OCI-LY7 (cell line): ENCODE measurements at regions not wholly inside any gene's neighbourhood (a gene's known extent, or its start where the extent isn't known, plus 50 kb on each side); places are given as distances from the start of the nearest gene placed in this dataset.

Experiments used
- BruUV-seq: library from RNA; stranded (reverse); fragments of 400-500 nt; replicated peaks from 2 replicates; lab custom pipeline; 2021; lab: Mats Ljungman, UMichigan
- CTCF ChIA-PET: fragments of 300-600 bp; sonication (Branson Sonifier 250); formaldehyde crosslinking; loops from one replicate; lab custom pipeline; 2022; ENCODE audit warnings: antibody characterized with exemption; ENCODE audit not compliant: unreplicated experiment; lab: Charles Lee
- POLR2A ChIA-PET: fragments of 300-600 bp; sonication (Branson Sonifier 250); formaldehyde crosslinking; loops from one replicate; lab custom pipeline; 2022; ENCODE audit warnings: antibody characterized with exemption; lab: Charles Lee
- DNase-seq: peaks from one replicate; pipeline ENCODE4 v3.0.0-alpha.2; 2015; ENCODE audit warnings: low spot score
- H2AFZ ChIP-seq: fragments of 200-600 bp; sonication (generic), shearing (Covaris generic); 2 replicates; pipeline ENCODE4 v1.6.1; 2014; ENCODE audit warnings: mild to moderate bottlenecking, antibody characterized with exemption, low read length, moderate library complexity
- H3K27ac ChIP-seq: fragments of 200-600 bp; sonication (generic); 2 replicates; pipeline ENCODE4 v1.5.1; 2014; ENCODE audit warnings: mixed run types, low read depth, mild to moderate bottlenecking, moderate library complexity, low read length, inconsistent platforms; ENCODE audit not compliant: poor library complexity, severe bottlenecking
- H3K36me3 ChIP-seq: fragments of 200-600 bp; sonication (generic); 2 replicates; pipeline ENCODE4 v1.6.1; 2014; ENCODE audit warnings: mild to moderate bottlenecking, antibody characterized with exemption, low read length, moderate library complexity, mixed read lengths; ENCODE audit not compliant: insufficient read depth
- H3K4me1 ChIP-seq: fragments of 200-600 bp; sonication (generic); 2 replicates; pipeline ENCODE4 v1.5.1; 2014; ENCODE audit warnings: mild to moderate bottlenecking, low read length; ENCODE audit not compliant: insufficient read depth, poor library complexity, severe bottlenecking
- H3K4me2 ChIP-seq: fragments of 200-600 bp; sonication (generic); 2 replicates; pipeline ENCODE4 v1.6.1; 2014; ENCODE audit warnings: mild to moderate bottlenecking, low read length
- H3K4me3 ChIP-seq: fragments of 200-600 bp; sonication (generic); 2 replicates; pipeline ENCODE4 v1.5.1; 2014; ENCODE audit warnings: mild to moderate bottlenecking, low read depth, low read length; ENCODE audit not compliant: poor library complexity, severe bottlenecking
- H3K79me2 ChIP-seq: fragments of 200-600 bp; sonication (generic); 2 replicates; pipeline ENCODE4 v1.6.1; 2016; ENCODE audit warnings: low read depth, mild to moderate bottlenecking, low read length, moderate library complexity, mixed read lengths; ENCODE audit not compliant: insufficient read depth
- H3K9me2 ChIP-seq: fragments of 200-600 bp; sonication (generic); 2 replicates; pipeline ENCODE4 v1.6.1; 2016; ENCODE audit warnings: mild to moderate bottlenecking, low read length, mixed read lengths; ENCODE audit not compliant: insufficient read depth
- H3K9me3 ChIP-seq: fragments of 200-600 bp; sonication (generic); 2 replicates; pipeline ENCODE4 v1.6.1; 2014; ENCODE audit warnings: mild to moderate bottlenecking, mixed run types, low read length, mixed read lengths
- H4K20me1 ChIP-seq: fragments of 200-600 bp; sonication (generic); 2 replicates; pipeline ENCODE4 v1.6.1; 2014; ENCODE audit warnings: mild to moderate bottlenecking, antibody characterized with exemption, low read length, moderate library complexity, mixed read lengths; ENCODE audit not compliant: insufficient read depth
- EZH2phosphoT487 ChIP-seq: fragments of 200-600 bp; sonication (generic); IDR thresholded peaks from 2 replicates; pipeline ENCODE4 v1.6.1; 2018; ENCODE audit warnings: low read depth, borderline replicate concordance, mild to moderate bottlenecking, mixed run types, antibody characterized with exemption, low read length, moderate library complexity, mixed read lengths
- intact Hi-C: fragments of 100-400 bp; cut with micrococcal nuclease; formaldehyde crosslinking; loops from one replicate; pipeline ENCODE4 v1.10.0; 2022; ENCODE audit not compliant: unreplicated experiment
- TF ChIP-seq, protein P1 (sequence below): fragments of 200-600 bp; sonication (generic); conservative IDR thresholded peaks from 2 replicates; pipeline ENCODE4 v1.5.1; 2014; ENCODE audit warnings: mild to moderate bottlenecking, antibody characterized with exemption, low read length, moderate library complexity, mixed read lengths

- Histone ChIP-seq H3K9me2 (no peaks in the 10 kb centered on the region), H3K4me2 (no peak overlapping the region), H4K20me1 (no peaks in the 10 kb centered on the region), H3K4me1 (no peaks in the 10 kb centered on the region), H3K27ac (no peak overlapping the region), H3K79me2 (no peaks in the 10 kb centered on the region), H3K4me3 (no peak overlapping the region), H3K36me3 (no peaks in the 10 kb centered on the region), H3K9me3 (no peaks in the 10 kb centered on the region), H2AFZ (no peak overlapping the region)
- DNase-seq = no peak
- BruUV-seq = no TSS peak
- CTCF ChIA-PET = no interaction called here
- POLR2A ChIA-PET = no interaction called here
- TF ChIP-seq, protein P1, sequence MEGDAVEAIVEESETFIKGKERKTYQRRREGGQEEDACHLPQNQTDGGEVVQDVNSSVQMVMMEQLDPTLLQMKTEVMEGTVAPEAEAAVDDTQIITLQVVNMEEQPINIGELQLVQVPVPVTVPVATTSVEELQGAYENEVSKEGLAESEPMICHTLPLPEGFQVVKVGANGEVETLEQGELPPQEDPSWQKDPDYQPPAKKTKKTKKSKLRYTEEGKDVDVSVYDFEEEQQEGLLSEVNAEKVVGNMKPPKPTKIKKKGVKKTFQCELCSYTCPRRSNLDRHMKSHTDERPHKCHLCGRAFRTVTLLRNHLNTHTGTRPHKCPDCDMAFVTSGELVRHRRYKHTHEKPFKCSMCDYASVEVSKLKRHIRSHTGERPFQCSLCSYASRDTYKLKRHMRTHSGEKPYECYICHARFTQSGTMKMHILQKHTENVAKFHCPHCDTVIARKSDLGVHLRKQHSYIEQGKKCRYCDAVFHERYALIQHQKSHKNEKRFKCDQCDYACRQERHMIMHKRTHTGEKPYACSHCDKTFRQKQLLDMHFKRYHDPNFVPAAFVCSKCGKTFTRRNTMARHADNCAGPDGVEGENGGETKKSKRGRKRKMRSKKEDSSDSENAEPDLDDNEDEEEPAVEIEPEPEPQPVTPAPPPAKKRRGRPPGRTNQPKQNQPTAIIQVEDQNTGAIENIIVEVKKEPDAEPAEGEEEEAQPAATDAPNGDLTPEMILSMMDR = no peak
- TF ChIP-seq EZH2phosphoT487 = no peak
- intact Hi-C loops = no loop called here
Observed at GRCh38 chr3:104870276-104870675, 496.4 kb upstream of the ALCAM start.

DNA sequence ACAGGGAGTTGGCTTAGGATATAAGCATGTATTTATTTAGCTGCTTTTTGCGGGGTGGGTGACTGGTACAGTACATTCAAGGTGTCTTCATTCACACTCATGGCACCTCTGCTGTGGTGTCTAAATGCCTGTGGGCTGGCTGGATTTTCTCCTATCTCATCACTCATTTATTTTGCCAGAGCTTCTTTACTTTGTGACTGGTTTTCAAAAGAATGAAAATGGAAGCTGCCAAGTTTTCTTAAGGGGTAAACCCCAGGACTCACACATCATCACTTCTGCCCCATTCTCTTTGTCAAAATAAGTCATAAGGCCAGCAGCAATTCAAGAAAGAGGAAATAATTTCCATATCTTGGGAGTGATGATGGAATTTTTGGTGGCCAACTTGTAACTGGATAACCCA lies 493.4 kb upstream of the ALCAM start:
- no peak for DNase-seq
- TF ChIP-seq, protein P1 = no peak
- no peak for TF ChIP-seq EZH2phosphoT487
- no TSS peak for BruUV-seq
- intact Hi-C loops = no loop called here
- ChIA-PET POLR2A (interaction anchor here (1.0 kb wide), 1 partner anchor 627 kb away, joined by 3 read pairs; no protein-coding TSS in a partner anchor), CTCF (no interaction called here)
- no peak overlapping the region for H3K4me3 ChIP-seq
- H3K4me1 ChIP-seq = no peaks in the 10 kb centered on the region
- no peaks in the 10 kb centered on the region for H3K9me2 ChIP-seq
- H2AFZ ChIP-seq = no peak overlapping the region
- H3K36me3 ChIP-seq = no peaks in the 10 kb centered on the region
- H4K20me1 ChIP-seq = no peaks in the 10 kb centered on the region
- H3K79me2 ChIP-seq = no peaks in the 10 kb centered on the region
- no peaks in the 10 kb centered on the region for H3K9me3 ChIP-seq
- H3K4me2 ChIP-seq = no peak overlapping the region
- H3K27ac ChIP-seq = no peak overlapping the region

DNA sequence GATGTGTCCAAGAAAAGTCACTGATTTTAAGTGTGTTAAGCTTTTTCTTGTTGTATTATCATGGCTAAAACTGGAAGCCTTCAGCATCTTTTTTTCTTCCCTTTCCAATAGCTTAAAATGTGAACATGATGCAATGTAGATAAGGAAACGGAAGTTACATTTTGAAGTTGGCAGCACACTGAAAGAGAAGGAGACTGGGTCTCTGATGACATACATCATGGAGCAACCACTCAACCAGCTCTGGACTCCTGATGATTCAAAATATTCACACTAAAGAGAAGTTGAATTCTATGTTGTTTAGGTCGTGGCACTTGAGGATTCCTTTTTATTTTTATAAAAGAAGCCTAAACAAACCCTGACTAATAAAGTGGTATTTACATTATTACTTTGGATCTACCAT lies 488.3 kb upstream of the ALCAM start:
- Histone ChIP-seq H3K79me2 (no peaks in the 10 kb centered on the region), H3K9me2 (no peaks in the 10 kb centered on the region), H4K20me1 (no peaks in the 10 kb centered on the region), H3K4me2 (no peak overlapping the region), H3K9me3 (no peaks in the 10 kb centered on the region), H3K36me3 (no peaks in the 10 kb centered on the region), H3K4me3 (no peak overlapping the region), H3K27ac (no peak overlapping the region), H3K4me1 (no peaks in the 10 kb centered on the region), H2AFZ (no peak overlapping the region)
- no TSS peak for BruUV-seq
- POLR2A ChIA-PET = interaction anchor here (0.5 kb wide), 1 partner anchor 41 kb away, joined by 3 read pairs; no protein-coding TSS in a partner anchor
- intact Hi-C loops = no loop called here
- CTCF ChIA-PET = no interaction called here
- no peak for DNase-seq
- TF ChIP-seq, protein P1 = no peak
- TF ChIP-seq EZH2phosphoT487 = no peak
